ENCODE measurements at regions not wholly inside any gene's neighbourhood (a gene's known extent, or its start where the extent isn't known, plus 50 kb on each side); places are given as distances from the start of the nearest gene placed in this dataset.
"Not testable (repeated sequence)": the region's sequence is repeated elsewhere in the genome, so short reads cannot be mapped to it uniquely, and the experiment has no call there.

DNA sequence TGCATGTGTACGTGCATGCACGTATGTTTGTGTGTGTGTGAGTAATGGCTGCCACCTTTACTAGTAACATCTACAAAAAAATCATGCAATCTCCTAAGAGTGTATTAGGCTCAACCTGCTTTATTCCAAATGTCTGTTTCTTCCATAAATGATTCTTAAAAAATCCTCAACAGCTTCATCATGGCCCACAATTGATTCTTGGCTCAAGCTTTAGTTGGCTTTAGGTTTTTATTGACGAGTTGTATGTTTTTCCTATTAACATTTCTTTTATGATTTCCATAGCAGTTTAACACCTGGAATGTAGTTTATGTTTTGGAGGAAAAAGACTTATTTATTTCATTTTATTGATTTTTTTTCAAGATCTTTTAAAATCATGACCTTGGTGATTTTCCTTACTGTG lies 121.9 kb upstream of the RAB18 start:
- no peak overlapping the region for H3K4me3 ChIP-seq (ENCODE audit: low read depth, low read length)
- TF ChIP-seq, protein P1, sequence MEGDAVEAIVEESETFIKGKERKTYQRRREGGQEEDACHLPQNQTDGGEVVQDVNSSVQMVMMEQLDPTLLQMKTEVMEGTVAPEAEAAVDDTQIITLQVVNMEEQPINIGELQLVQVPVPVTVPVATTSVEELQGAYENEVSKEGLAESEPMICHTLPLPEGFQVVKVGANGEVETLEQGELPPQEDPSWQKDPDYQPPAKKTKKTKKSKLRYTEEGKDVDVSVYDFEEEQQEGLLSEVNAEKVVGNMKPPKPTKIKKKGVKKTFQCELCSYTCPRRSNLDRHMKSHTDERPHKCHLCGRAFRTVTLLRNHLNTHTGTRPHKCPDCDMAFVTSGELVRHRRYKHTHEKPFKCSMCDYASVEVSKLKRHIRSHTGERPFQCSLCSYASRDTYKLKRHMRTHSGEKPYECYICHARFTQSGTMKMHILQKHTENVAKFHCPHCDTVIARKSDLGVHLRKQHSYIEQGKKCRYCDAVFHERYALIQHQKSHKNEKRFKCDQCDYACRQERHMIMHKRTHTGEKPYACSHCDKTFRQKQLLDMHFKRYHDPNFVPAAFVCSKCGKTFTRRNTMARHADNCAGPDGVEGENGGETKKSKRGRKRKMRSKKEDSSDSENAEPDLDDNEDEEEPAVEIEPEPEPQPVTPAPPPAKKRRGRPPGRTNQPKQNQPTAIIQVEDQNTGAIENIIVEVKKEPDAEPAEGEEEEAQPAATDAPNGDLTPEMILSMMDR (conservative IDR thresholded peaks at IDR 0.05; ENCODE audit: low read depth, low read length) = no peak
- DNase-seq (ENCODE audit: low read depth) = no peak

DNA sequence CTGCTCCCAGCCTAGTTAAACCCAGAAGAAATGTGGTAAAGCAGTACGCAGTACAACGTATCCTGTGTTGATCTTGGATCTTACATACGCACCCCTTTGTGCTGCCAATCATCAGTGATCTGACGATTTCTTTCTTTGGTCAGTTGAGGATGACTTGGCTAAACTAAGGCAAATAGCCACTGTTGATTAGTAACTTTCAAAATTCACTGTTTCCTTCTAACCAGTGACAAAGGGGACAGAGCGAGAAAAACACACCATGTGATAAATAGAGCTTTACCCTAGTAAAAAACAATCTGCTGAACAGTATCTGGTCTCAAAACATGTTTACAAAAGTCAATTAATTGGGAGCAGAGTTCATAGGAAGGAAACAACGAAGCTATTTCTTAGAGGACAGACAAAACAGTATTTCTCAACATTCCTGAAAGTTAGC lies 123.2 kb upstream of the RAB18 start:
- no peak overlapping the region for H3K4me3 ChIP-seq (ENCODE audit: low read depth, low read length)
- TF ChIP-seq, protein P1 (conservative IDR thresholded peaks at IDR 0.05; ENCODE audit: low read depth, low read length) = no peak
- no peak for DNase-seq (ENCODE audit: low read depth)

DNA sequence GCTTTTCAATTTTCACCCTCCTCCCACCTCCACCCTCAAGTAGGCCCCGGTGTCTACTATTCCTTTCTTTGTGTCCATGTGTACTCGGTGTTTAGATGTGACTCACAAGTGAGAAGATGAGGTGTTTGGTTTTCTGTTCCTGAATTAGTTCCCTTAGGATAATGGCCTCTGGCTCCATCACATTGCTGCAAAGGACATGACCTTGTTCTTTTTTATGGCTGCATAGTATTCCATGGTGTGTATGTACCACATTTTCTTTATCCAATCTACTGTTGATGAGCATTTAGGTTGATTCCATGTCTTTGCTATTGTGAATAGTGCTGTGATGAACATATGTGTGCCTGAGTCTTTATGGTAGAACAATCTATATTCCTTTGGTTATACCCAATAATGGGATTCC lies 125.1 kb upstream of the RAB18 start:
- not testable (repeated sequence) for DNase-seq (ENCODE audit: low read depth); H3K4me3 ChIP-seq (ENCODE audit: low read depth, low read length)

DNA sequence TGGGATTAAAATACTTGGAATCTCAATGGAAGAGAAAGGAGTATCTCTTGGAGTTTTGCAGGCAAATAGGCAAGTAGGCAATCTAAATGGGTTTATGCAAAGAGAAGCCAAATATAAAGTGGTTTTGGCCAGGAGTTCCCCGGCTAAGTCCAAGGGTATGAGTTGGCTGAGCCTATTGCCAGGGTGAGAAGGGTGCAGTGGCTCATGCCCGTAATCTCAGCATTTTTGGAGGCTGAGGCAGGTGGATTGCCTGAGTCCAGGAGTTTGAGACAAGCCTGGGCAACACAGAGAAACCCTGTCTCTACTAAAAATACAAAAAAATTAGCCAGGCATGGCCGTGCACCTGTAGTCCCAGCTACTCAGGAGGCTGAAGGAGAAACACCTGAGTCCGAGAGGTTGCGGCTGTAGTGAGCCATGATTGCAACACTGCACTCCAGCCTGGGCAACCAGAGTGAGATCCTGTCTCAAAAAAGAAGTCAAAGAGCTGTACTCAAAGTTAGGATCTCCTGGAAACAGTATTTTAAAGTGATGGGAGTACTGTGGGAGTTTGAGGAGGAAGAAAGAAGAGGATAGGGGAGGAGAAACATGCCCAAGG lies 130.4 kb upstream of the RAB18 start:
- TF ChIP-seq, protein P1 (conservative IDR thresholded peaks at IDR 0.05; ENCODE audit: low read depth, low read length) = no peak
- H3K4me3 ChIP-seq (ENCODE audit: low read depth, low read length) = no peak overlapping the region
- no peak for DNase-seq (ENCODE audit: low read depth)

DNA sequence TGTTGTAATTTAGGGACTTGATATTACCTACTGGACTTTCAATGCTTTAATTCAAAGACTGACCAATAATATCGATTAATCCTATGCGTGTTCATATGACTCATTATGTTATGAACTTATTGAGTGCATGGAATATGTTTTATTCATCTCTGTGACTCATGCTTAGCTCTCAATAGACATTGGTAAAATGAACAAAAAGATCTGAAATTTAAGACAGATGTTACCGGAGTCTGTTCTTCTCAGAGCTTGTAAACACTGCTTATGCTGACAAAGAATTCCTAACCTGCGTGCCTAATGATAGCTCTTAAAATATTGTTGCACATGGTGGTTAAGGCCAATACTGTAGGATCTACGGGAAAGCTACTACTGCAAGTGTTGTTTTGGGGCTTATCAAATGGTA lies 131.5 kb upstream of the ACBD5 start:
- no peak for DNase-seq (ENCODE audit: low read depth)
- H3K4me3 ChIP-seq (ENCODE audit: low read depth, low read length) = no peak overlapping the region
- TF ChIP-seq, protein P1 (conservative IDR thresholded peaks at IDR 0.05; ENCODE audit: low read depth, low read length) = no peak

DNA sequence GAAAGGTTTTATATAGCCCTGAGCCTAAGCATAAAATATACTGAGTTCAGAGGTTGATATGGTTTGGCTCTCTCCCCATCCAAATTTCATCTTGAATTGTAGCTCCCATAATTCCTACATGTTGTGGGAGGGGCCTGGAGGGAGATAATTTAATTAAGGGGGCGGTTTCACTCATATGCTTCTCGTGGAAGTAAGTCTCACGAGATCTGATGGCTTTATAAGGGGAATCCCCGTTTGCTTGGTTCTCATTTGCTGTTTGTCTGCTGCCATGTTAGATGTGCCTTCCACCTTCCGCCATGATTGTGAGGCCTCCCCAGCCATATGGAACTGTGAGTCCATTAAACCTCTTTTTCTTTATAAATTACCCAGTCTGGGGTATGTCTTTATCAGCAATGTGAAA lies 130.8 kb upstream of the ACBD5 start:
- not testable (repeated sequence) for H3K4me3 ChIP-seq (ENCODE audit: low read depth, low read length); DNase-seq (ENCODE audit: low read depth)

DNA sequence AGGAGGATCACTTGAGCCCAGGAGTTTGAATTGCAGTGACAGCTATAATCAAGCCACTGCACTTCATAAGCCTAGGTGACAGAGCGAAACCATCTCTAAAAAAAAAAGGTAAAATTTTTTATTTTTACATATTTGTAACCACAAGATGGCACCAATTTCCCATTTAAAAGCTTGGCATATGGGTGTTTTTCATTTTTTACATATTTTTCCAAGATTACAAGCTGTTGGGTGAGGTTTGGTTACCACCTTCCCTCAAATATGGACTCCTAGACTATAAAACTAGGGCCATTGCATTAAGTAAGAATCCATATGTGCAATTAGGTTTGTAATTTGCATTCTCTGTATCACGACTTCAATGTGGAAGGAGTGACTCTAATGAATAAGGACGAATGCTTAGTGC lies 129.3 kb upstream of the ACBD5 start:
- no peak overlapping the region for H3K4me3 ChIP-seq (ENCODE audit: low read depth, low read length)
- TF ChIP-seq, protein P1 (conservative IDR thresholded peaks at IDR 0.05; ENCODE audit: low read depth, low read length) = peak; percentile 22
- peak; percentile 26 for DNase-seq (ENCODE audit: low read depth)

DNA sequence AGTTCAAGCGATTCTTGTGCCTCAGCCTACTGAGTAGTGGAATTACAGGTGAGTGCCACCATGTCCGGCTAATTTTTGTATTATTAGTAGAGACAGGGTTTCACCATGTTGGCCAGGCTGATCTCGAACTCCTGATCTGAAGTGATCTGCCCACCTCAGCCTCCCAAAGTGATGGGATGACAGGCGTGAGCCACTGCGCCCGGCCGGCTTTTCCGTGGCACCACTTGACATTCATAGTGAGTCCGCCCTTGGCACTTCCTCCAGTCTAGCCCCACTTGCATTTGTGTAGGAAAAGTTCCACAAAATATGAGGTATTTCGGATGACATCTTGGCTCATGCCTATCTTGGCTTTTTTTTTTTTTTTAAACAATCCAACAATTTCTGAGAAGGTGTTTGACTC lies 128.1 kb upstream of the ACBD5 start:
- TF ChIP-seq, protein P1 (conservative IDR thresholded peaks at IDR 0.05; ENCODE audit: low read depth, low read length) = no peak
- H3K4me3 ChIP-seq (ENCODE audit: low read depth, low read length) = no peak overlapping the region

More for the DNA sequence above, 128.1 kb upstream of the ACBD5 start:
- no peak for DNase-seq (ENCODE audit: low read depth)

All from choroid plexus epithelial cell (primary cell).